T47D (cell line): ENCODE measurements at regions not wholly inside any gene's neighbourhood (a gene's known extent, or its start where the extent isn't known, plus 50 kb on each side); places are given as distances from the start of the nearest gene placed in this dataset.
A peak's percentile ranks its signal among the peaks of the same experiment; 100 is the strongest.

Source experiments
- DNase-seq, 2 experiments: peaks; one replicate each; pipeline versions ENCODE4 v3.0.0 to v3.0.0-alpha.2; 2011 to 2012; ENCODE audit warnings: low read depth in 1 of 2, low spot score in 1 of 2
- JUND ChIP-seq: IDR thresholded peaks from 2 replicates; pipeline ENCODE4 v1.6.1; 2012; ENCODE audit warnings: low read depth
- in situ Hi-C: cut with HindIII; loops from 2 replicates; pipeline ENCODE4 v1.10.0; 2016; ENCODE audit warnings: low sequenced_read_pairs, low pct_unique_long_range_greater_than_20kb

DNA sequence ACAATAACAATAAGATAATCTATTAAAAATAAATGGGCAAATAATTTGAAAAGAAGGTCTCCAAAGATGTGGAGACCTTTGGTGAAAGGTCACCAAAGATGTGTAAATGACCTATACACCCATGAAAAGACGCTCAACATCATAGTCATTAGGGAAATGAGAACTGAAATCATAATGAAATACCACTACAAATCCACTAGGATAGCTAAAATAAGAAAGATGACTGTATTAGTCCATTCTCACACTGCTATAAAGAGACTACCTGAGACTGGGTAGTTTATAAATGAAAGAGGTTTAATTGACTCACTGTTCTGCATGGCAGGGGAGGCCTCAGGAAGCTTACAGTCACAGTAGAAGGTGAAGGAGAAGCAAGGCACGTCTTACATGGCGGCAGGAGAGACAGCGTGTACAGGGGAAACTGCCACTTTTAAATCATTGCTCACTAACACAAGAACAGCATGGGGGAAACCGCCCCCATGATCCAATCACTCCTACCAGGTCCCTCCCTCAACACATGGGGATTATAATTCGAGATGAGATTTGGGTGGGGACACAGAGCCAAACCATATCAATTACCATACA, 339.6 kb downstream of the ENC1 start:
- TF ChIP-seq JUND: no peak
- in situ Hi-C loops: no loop called here
- no peak for DNase-seq

DNA sequence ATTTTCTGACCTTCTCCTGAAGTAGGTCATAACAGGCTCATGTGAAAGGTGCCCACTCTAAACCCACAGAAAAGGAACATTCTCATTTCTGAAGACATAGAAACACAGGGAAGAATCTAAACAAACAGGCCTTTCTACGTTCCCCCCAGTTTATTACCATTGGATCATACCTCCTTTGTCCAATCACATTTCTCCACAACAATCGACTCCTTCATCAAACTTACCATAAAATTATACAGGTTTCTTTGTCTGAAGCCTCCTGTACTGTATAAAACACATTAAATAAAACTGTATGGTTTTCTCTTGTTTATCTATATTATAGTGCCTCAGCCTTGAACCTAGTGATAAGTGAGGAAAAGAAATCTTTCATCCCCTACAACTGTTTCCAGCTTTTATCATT, 340.7 kb downstream of the ENC1 start:
- no peak for TF ChIP-seq JUND
- in situ Hi-C loops: no loop called here
- no peak for DNase-seq

DNA sequence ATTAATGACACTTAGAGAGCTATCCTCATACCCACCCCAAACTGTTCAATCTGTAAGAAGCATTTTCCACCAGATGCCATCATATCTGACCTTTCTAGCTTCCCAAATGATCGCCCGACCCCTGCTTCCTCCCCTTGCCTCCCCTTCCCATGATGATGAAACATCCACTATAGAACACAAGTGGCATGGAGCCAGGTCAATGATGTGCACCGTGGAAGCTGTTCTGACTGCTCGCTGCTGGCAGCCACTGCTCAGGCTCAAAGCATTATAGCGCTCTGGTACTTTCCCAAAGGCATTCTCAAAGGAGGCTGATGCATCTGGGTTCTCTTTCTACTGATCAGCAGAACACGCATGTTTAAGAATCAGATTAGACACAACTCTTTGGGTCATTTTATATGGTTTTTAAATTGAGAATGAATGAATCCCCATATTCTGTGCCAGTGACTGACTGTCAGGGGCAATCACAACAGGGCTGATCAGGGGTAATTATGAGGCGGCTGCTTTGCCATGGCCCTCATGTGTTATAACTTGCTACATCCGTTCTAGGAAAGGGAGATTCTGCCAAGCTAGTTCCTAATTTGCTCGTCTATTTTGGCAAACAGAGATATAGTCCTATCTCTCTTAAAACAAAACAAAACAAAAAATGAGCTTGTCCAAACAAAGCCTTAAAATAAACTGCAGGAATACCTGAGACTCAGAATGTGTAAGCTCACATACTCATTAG, 343.7 kb downstream of the ENC1 start:
- DNase-seq: no peak
- in situ Hi-C loops: no loop called here
- no peak for TF ChIP-seq JUND

DNA sequence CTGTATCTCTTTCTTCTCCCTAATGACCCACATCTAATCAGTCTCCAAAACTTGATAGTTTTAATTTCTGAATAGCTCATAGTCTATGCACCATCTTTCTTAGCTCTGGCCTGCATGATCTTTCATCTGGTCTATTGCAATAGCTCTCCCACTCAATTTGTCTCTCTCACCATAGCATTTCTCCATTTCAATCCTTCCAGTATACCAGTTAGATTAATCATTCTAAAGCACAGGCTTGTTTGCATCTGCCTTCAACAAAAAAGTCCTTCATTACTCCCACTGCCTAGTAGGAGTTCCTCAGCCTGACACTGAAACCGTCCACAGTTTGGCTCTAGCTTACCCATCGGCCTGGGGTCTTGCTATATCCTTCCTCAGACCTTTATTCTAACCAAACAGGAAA, 344.9 kb downstream of the ENC1 start:
- DNase-seq: no peak
- in situ Hi-C loops: no loop called here
- no peak for TF ChIP-seq JUND

DNA sequence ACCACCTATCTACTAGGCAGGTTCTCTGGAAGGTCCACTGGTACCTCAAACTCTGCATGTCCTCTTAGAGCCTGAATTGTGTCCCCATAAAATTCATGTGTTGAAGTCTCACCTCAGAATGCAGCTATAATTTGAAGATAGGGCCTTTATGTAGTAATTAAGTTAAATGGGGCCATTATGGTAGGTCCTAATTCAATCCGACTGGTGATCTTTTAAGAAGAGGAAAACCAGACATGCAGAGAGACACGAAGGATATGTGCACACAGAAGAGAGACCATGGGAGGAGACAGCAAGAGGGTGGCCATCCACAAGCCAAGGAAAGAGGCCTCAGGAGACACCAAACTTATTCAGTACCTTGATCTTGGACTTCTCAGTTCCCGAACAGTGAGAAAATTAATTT, 345.4 kb downstream of the ENC1 start:
- in situ Hi-C loops: no loop called here
- DNase-seq: no peak
- TF ChIP-seq JUND: no peak

DNA sequence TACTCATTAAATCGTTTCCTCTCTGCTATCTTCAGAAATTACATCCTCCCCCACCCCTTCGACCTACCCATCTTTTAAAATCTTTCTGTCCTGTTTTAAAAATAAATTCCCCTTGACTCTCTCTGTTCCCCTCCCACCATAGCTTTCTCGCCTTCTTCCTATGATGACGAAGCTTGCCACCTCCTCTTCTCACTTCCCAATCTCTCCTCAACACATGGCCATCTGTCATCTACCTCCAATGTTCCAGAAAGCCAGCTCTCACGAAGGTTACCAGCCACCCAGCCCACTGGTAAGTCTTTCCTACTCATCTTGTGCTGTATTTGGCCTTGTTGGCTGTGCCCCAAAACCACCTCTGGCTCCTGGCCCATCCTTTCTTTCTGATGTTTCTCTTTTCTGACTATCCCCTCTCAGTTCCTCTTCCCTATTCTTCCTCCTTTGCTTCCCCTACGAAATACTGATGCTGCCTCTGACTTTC, 346.3 kb downstream of the ENC1 start:
- no peak for DNase-seq
- TF ChIP-seq JUND: no peak
- in situ Hi-C loops: no loop called here

DNA sequence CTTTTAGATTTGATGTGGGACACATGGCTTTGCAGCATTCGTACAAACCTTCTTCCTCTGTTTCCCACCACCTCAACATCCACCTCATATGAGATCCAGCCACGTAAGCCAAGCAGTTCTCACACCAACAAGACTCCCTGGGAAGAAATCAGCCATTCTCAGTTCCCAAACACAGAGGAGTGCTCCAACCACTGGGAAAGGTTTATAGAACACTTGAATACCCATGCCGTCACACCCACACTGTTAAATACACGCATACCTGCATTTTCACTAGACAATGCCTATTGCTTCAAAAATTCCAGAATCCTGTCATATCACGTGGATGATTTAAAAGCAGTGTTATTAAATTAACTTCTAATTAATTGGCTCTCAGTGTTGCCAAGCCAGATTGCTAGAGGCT, 347.3 kb downstream of the ENC1 start:
- no peak for DNase-seq
- no peak for TF ChIP-seq JUND
- in situ Hi-C loops: no loop called here

DNA sequence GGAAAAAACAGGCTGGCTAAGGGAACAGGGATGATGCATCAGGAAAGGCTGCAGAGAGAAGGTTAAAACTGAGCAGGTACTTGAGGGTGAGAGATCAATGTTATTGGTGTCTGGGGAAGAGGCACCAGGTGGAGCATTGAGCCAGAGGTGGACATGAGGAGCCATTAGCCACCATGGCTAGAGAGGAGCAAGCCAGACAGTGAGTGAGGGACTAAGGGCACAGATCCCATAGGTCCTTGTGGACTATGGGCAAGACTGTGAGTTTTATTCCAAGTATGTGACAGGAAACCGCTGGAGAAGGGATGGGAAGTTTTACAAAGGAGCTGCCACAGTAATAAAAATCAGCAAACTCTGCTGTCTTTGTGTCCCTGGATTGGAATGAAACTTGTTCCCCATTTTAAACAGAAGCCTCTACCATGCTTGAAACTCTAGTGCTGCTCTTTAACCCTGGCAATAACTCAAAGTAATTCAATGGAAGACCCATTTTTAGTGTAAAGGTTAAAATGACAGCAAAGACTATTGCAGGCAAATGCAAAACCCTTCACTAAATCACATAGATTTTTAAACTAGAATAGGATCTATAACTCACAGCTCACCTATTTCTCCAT, 349.8 kb downstream of the ENC1 start:
- DNase-seq: peak in 1 of 2 experiments; percentile 52
- no peak for TF ChIP-seq JUND
- in situ Hi-C loops: no loop called here

DNA sequence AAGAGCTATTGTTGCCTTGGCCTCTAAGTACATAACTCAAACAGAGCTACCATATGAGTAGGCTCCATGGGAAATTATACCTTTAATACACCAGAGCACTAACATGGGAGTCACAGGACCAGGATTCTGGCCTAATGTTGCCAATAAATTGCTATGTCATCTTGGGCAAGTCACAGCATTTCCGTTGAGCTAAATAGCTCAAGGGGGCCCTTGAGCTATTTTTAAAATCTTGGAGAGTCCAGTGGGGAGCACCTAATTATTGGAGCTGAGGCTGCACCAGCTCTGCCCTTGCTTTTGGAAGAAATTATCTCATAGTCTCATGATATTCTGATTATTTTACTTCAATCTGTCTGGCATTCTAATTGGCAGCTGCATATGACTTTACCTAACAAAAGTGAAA, 350.8 kb downstream of the ENC1 start:
- TF ChIP-seq JUND: no peak
- in situ Hi-C loops: no loop called here
- no peak for DNase-seq

DNA sequence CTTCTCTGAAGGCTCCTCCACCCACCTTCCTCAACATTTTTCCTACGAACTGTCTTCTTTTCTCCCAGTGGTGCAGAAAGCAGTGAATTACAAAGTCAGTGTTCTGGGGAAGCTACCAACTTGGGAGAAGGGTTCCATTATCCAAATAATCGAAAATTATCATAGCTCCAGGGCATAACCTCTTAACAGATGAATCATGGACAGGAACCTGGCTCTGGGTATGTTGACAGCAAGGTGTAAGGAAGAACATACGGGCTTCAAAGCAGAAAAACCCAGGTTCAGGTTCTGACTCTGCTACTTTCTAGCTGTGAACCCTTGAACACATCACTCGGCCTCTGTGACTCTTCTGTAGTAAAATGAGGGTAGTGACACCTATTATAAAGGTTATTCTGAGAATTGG, 351.3 kb downstream of the ENC1 start:
- in situ Hi-C loops: no loop called here
- DNase-seq: no peak
- TF ChIP-seq JUND: no peak

DNA sequence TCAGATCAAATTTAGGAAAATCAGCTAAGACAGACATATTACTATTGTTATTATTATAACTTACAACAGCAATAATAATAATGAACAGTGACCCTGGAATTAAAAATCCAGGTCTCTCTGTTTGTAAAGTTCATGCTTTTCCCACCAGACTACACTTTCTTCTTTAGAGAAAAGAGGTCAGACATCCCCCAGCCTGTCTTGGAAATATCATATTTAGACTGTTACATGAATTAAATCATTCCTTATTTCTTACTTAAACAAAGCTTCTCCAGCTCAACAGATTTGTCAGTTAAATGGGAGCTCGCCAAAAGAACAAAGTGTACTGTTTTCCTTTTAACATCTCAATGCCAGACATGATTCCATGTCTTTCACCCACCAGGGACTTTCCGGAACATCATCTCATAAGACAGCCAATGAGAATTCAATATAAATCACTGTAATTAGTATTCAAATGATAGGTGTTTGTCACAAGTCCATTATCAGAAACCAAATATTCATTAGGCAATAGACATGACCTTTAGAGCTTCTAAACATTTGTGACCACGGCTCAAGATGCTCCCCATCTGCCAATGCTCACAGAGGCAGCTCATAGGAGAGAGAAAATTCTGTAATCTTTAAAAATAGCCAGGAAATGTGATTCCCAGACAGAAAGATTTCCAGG, 351.9 kb downstream of the ENC1 start:
- DNase-seq: no peak
- no peak for TF ChIP-seq JUND
- in situ Hi-C loops: no loop called here

DNA sequence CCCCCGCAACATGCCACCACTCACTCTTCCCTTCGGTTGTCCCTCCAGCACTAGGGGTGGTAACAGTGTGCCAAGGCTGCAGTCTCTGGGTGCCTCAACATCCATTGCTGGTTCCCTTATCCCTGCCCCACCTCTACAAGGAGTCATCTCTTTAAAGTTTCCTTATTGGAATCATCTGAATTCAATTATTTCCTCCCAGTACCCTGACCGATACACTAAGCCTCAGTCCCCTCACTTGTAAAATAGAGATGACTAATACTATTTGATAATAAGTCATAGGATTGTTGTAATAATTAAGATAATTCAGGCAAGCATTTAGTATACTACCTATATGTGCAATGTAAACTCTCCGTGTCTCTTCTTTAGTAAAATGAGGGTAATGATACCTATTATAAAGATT, 352.5 kb downstream of the ENC1 start:
- no peak for TF ChIP-seq JUND
- in situ Hi-C loops: no loop called here
- DNase-seq: no peak
